HL-60 (cell line): ENCODE measurements at regions not wholly inside any gene's neighbourhood (a gene's known extent, or its start where the extent isn't known, plus 50 kb on each side); places are given as distances from the start of the nearest gene placed in this dataset.

Experiments used
- CTCF ChIP-seq: IDR thresholded peaks from one replicate; pipeline ENCODE4 v1.5.1; 2011; ENCODE audit warnings: low read length, control low read depth, inconsistent platforms; ENCODE audit not compliant: insufficient read depth
- GABPA ChIP-seq: IDR thresholded peaks from 2 replicates; pipeline ENCODE4 v1.6.1; 2012; ENCODE audit warnings: low read depth
- POLR2AphosphoS5 ChIP-seq: IDR thresholded peaks from 2 replicates; pipeline ENCODE4 v1.6.1; 2012; ENCODE audit warnings: low read depth
- REST ChIP-seq: IDR thresholded peaks from 2 replicates; pipeline ENCODE4 v1.6.1; 2012; ENCODE audit warnings: low read depth; ENCODE audit not compliant: insufficient replicate concordance
- SPI1 ChIP-seq: IDR thresholded peaks from 2 replicates; pipeline ENCODE4 v1.6.1; 2012; ENCODE audit warnings: low read depth, mild to moderate bottlenecking, borderline replicate concordance

DNA sequence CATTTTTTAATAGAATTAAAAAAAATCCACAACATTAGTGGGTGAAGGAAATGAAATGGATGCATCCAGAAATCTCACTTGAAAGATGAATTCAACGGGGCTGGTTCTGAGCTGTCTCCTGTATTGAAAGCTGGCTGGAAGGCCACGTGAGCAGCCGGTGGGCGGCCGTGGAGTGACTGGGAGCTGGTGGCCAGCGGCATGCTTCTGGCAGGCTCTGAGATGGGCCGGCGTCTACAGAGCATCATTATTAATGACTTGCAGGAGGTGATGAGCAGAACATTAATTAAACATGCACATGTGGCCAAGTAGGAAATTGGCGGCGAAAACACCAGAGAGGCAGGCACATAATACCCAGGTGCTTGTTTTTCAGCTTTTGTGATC lies 115.6 kb upstream of the LMO4 start:
- TF ChIP-seq CTCF: no peak
- no peak for TF ChIP-seq GABPA
- TF ChIP-seq POLR2AphosphoS5: no peak
- TF ChIP-seq REST: no peak
- TF ChIP-seq SPI1: no peak
